Left lobe of liver (tissue), 2 donors: ENCODE measurements at regions not wholly inside any gene's neighbourhood (a gene's known extent, or its start where the extent isn't known, plus 50 kb on each side); places are given as distances from the start of the nearest gene placed in this dataset.

Experiments
- ATAC-seq: fragments of 200-7000 bp; cut with Tn5 transposase; one replicate; pipeline ENCODE4 v1.9.1; 2020; ENCODE audit warnings: mild to moderate bottlenecking, moderate library complexity
- DNase-seq: peaks from one replicate; pipeline ENCODE4 v3.0.0-alpha.2; 2020; ENCODE audit warnings: low spot score
- donor health status: DM: no; HTN: no; CAD: no; lungs with moderate emphysema.
- donor health status: DM: no; HTN: yes; CAD: no.

GRCh38 chrX:6783912-6784311 lies 249.0 kb upstream of the VCX3A start:
- no peak for ATAC-seq

GRCh38 chrX:6782831-6783230 lies 247.9 kb upstream of the VCX3A start:
- no peak for ATAC-seq
- DNase-seq = no peak

More at GRCh38 chrX:6783912-6784311, 249.0 kb upstream of the VCX3A start:
- no peak for DNase-seq

- DNase-seq (peak; percentile 33), ATAC-seq (peak; percentile 76)
These were observed 243.9 kb upstream of the VCX3A start for GRCh38 chrX:6778544-6779503.

GRCh38 chrX:6777238-6778002 lies 242.5 kb upstream of the VCX3A start:
- ATAC-seq (no peak), DNase-seq (no peak)

- ATAC-seq (no peak), DNase-seq (no peak)
These were observed 236.0 kb upstream of the VCX3A start for GRCh38 chrX:6770936-6771335.

- DNase-seq (no peak), ATAC-seq (no peak)
These were observed 234.0 kb upstream of the VCX3A start for GRCh38 chrX:6768881-6769280.

GRCh38 chrX:6761251-6761650 lies 226.3 kb upstream of the VCX3A start:
- ATAC-seq (no peak), DNase-seq (no peak)

GRCh38 chrX:6759655-6760375 lies 224.9 kb upstream of the VCX3A start:
- DNase-seq (no peak), ATAC-seq (no peak)

GRCh38 chrX:6758234-6758633 lies 223.3 kb upstream of the VCX3A start:
- ATAC-seq (no peak), DNase-seq (no peak)

GRCh38 chrX:6757631-6758030 lies 222.7 kb upstream of the VCX3A start:
- no peak for ATAC-seq

GRCh38 chrX:6748595-6748994 lies 213.7 kb upstream of the VCX3A start:
- DNase-seq (no peak), ATAC-seq (no peak)

More at GRCh38 chrX:6757631-6758030, 222.7 kb upstream of the VCX3A start:
- DNase-seq = no peak

- no peak for DNase-seq
- no peak for ATAC-seq
These were observed 203.9 kb upstream of the VCX3A start for GRCh38 chrX:6738518-6739470.

- DNase-seq = no peak
- no peak for ATAC-seq
These were observed 200.1 kb upstream of the VCX3A start for GRCh38 chrX:6734844-6735634.

- no peak for ATAC-seq
- no peak for DNase-seq
These were observed 197.2 kb upstream of the VCX3A start for GRCh38 chrX:6732101-6732500.

GRCh38 chrX:6729626-6730025 lies 194.7 kb upstream of the VCX3A start:
- no peak for DNase-seq
- ATAC-seq = no peak

- ATAC-seq = no peak
- no peak for DNase-seq
These were observed 183.8 kb upstream of the VCX3A start for GRCh38 chrX:6718766-6719165.

- no peak for ATAC-seq
- no peak for DNase-seq
These were observed 173.9 kb upstream of the VCX3A start for GRCh38 chrX:6708676-6709380.

- ATAC-seq (no peak), DNase-seq (no peak)
These were observed 173.1 kb upstream of the VCX3A start for GRCh38 chrX:6708041-6708440.

- ATAC-seq (no peak), DNase-seq (no peak)
These were observed 172.6 kb upstream of the VCX3A start for GRCh38 chrX:6707497-6707896.
